Hematopoietic multipotent progenitor cell treated with erythropoietin and hydrocortisone succinate and interleukin-3 and kit ligand, for 15 days (in vitro differentiated cells): ENCODE measurements at regions not wholly inside any gene's neighbourhood (a gene's known extent, or its start where the extent isn't known, plus 50 kb on each side); places are given as distances from the start of the nearest gene placed in this dataset.
"Not testable (repeated sequence)": the region's sequence is repeated elsewhere in the genome, so short reads cannot be mapped to it uniquely, and the experiment has no call there.

Source experiments
- DNase-seq: peaks from one replicate; pipeline ENCODE4 v3.0.0-alpha.2; 2015; ENCODE audit warnings: low spot score

DNA sequence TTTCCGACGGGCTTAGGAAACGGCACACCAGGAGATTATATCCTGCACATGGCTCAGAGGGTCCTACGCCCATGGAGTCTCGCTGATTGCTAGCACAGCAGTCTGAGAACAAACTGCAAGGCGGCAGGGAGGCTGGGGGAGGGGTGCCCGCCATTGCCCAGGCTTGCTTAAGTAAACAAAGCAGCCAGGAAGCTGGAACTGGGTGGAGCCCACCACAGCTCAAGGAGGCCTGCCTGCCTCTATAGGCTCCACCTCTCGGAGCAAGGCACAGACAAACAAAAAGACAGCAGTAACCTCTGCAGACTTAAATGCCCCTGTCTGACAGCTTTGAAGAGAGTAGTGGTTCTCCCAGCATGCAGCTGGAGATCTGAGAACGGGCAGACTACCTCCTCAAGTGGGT, 722.6 kb downstream of the BRINP3 start:
- DNase-seq = not testable (repeated sequence)

DNA sequence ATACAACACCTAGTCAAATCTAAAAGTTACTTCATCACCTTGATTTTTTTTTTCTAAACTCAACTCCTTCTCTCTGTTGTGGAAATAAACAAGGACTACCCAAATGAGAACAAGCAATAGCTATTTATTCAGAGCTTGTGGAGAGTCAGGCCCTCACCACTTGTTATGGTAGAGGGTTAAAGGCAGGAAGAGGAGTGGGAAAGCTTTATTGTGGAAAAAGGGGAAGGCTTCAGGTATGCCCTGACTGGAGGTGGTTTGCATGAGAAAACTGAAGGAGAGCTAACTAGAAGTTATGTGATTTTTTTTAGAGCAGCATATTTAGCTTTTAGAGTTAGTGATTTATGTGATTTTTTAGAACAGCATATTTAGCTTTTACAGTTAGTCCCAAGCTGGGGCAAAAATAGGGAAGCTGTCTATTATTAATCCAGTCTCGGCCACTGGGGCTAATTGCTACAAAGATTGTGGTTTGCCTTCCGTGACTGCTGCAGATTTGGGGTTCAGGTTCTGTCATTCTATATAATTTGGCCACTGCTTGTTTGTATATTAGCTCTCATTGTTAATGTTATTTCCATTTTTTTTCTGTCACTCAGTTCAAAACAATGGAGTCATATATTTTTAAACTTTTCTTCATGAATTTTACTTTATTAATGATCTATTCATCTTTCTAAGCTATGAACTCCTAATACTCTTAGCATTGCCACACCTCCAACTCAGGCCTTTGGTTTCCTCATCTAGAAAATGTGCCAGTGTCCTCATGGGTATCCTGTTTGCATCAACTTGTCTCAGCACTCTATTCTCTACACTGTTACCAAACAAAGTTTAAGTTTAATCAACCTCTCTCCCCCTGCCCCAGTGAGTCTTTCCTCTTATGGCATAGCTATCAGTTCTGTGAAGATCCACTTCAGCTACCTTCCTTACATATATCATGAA, 713.0 kb downstream of the BRINP3 start:
- DNase-seq = no peak

DNA sequence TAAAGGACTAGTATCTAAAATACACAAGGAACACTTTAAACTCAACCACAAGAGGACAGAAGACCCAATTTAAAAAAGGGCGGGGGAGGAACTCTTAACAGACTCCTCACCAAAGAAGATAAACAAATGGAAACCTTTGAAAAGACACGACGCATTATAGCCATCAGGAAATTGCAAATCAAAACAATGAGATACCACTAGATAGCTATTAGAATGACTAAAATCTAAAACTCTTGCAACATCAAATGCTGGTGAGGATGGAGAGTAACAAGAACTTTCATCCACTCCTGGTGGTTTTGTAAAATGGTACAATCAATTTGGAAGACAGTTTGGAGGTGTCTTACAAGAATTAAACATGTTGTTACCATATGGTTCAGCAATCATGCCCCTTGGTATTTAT, 708.2 kb downstream of the BRINP3 start:
- no peak for DNase-seq

DNA sequence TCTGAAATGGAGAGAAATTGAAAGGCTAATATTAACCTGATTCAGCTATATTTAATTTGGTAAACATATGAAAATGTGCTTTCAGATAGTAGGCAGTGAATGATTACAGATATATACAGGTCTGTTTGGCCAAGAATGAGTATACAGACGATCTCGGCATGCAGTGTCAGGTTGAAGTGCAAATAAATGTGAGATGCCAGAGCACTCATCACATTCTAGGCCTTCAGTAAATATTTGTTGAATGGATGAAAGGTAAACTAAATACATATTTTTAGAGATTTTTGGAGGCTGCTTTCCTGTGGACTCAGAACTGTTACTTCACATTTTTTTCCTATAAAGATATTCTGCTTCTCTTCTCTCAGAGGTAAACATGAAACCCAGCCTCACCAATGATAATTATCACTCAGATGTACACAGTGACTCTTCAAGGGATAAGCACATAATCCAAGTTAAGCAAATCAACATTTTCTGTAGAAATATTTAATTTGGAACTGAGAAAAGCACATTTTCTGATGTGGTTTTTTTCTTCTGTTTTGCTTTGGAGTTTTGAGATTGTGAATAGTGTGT, 702.9 kb downstream of the BRINP3 start:
- no peak for DNase-seq

DNA sequence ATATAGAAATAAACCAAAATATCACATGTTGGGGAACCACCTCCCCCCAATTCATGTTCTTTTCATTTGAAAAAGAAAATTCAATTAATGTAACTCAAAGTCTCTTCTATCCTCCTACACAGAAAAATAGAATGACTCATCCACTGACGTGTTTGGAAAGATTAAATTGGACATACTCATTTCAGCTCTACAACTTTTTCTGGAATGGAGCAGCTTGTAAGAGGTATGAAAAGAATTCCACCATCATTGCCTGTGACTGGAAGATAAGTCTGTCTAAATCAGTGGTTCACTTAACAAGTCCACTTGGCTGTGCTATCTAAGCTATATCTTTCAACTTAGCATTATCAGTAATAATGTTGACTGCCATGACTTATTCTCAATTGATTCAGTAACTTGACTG, 702.3 kb downstream of the BRINP3 start:
- DNase-seq = no peak

DNA sequence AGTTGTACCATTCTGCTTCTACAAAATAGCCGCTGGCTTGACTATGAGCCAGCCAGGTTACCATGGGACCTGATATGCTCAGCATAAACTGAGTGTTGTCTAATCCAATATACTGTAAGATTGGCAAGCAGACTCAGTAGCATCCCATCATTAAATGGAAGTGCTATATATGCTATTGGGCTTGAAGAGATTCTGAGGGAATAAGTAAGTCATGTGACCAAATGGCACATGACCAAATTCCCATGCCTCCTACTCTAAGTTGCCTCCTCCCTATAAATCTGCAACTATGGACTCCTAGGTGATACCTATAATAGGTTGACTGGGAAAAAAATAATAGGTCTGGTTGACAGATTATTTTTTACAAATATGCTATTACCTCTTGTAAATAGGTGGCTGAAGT, 698.6 kb downstream of the BRINP3 start:
- DNase-seq = no peak

DNA sequence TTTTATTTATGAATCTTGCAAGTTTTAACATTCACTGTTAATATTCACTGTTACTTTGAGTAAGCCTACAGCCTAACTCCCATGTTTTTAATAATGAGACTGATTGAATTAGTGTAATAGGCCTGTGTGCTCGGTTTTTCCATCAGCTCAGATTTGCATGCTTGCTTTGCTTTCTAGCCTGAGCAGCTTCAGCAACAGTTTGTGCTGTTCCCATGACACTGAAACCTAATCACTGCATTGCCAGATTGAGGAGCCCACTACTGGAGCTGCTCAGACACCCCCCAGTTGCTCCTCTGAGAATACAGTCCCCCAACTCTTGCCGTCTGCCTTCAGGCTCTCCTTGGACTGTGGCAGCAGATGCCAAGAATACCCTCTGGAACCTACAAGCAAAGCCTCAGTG, 695.4 kb downstream of the BRINP3 start:
- DNase-seq = no peak

DNA sequence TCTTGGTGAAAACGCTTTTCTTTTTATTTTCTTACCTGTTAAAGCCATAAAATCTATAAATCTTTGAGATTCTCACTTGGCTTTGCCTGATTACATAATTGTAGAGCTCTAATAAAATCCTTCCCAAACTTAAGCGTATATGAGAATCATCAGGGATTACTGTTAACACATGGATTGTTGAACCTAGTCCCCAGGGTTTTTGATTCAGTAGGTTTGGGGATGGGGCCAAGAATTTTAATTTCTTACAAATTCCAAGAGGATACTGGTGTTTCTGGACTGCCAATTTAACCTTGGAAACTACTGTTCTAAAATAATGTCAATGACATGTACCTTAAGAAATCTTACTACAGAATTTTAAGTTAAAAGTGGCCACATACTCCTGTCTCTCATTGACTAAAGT, 694.2 kb downstream of the BRINP3 start:
- DNase-seq = no peak

DNA sequence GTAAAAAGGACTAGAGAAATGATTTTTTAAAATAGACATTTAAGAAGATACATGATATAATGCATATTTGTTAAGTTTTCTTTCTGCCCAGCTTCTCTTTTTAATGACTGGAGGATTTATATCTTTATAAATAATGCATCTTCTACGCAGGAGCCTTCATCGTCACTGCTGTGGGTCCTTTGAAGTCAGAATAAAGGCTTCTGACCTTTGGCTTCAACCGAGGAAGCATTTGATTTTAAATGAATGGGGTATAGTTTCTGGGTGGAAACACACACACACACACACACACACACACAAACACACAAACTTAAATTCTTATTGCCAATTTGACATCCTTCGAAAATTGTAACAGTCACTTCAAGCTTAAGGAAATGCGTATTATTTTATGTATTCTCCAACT, 690.9 kb downstream of the BRINP3 start:
- no peak for DNase-seq

DNA sequence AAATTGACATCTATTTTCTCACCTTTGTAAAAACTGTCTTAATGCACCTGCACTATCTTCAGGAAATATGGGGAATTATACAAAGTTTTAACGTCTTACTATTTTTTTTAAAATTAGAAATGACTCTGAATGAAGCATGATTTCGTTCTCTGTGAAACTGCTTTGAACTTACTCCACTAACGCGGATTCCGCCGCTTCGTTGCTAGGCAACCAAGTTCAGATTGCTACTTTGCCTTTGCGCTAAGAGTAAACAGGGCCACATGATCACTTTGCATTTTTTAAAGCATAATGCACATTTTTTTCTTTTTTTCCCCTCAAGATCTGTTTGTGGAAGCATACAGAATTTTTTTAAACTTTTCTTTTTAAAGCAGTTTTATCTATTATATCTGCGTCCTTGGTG, 690.5 kb downstream of the BRINP3 start:
- DNase-seq = no peak

DNA sequence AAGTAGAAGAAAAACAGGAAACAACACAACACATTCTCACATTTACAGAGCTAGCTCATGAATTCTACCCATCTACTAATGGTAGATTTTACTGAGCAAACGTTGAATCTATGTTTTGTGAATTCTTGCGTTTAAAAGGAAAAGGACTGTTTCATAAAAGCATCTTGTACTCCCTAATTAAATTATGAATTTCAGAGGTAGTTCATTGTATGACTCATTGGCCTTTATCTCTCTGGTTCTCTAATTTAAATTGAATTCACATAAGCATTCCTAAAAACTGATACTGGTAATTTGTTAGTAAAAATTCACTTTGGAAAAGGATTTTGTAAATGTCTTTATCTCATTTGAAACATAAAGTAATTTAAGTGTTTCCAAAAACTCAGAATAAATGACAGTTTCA, 687.3 kb downstream of the BRINP3 start:
- no peak for DNase-seq

DNA sequence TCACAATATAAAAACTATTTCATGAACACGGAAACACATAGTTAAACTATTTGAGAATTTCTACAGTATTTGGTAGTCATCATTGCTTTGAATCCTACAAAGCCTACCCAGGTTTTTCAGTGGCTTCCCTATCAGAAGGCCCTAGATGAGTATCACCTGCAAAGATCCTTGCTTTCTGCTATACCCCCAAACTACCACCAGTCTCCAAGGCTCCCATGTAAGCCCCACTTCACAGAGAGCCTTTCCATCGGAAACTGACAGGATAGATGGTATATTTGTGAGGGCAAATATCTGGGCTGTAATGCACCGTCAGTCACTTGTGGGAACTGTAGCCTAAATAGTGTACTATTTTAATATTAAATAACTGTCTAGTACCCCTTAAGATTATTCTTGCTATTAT, 674.3 kb downstream of the BRINP3 start:
- DNase-seq = no peak

DNA sequence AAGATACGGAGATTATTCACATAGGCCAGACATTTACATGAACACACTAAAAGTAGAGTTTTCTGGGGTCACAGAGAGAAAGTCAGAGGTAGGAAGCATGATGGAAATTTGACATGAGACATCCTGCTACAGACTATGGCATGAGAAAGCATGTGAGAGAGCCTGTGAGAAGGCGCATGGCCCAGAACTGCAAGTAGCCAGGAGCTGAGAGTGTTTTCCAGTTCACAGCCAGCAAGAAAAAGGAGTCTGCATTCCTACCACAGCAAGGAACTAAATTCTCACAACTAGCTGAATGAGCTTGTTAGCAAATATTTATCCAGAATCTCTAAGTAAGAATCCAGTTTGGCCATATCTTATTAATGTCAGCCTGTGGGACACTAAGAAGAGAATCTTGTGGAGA, 673.3 kb downstream of the BRINP3 start:
- no peak for DNase-seq

DNA sequence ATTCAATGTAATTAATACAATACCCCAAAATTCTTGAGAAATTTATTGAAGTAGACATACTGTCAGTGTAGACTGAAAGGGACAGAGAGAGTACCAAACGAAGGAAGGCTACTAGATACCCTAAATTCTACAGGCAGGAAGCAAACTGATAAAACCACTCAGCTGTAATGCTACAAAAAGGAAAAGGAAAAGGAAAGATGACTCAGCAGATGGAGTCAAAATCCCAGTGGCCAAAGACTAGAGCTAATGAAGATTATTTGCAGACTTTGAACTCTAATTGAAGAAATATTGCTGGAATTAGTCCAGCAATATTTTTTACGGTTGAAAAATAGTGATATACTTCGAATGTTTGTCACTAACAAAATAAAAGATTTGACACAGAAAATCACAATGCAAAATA, 671.9 kb downstream of the BRINP3 start:
- DNase-seq = no peak

DNA sequence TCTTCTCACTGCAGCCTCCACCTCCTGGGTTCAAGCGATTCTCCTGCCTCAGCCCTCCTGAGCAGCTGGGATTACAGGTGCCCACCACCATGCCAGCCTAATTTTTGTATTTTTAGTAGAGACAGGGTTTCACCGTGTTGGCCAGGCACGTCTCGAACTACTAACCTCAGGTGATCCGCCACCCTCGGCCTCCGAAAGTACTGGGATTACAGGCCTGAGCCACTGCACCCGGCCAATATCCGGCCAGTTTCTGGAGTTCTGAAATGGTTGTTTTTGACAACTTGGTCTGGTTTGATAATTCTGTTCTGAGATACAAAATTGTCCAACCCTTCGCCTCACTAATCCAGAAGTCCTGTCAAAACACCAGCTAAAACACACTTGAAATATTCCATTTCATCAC, 667.0 kb downstream of the BRINP3 start:
- DNase-seq = not testable (repeated sequence)

DNA sequence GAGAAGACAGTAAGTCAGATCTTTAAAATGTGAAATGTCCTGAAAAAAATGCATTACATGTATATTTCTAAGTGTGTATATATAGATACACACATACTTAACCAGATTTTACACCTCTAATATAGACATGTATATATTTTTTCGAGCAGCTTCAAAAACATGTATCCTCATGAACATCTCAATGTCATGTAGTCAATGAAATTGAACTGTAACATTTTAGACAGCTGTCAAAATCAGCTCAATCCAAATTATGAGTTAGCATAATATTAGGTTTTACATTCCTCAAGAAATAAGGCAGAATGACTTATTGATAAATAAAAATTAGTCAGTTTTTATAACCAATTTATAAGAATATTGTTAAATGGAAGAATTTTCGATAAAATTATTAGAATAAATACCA, 665.7 kb downstream of the BRINP3 start:
- no peak for DNase-seq

DNA sequence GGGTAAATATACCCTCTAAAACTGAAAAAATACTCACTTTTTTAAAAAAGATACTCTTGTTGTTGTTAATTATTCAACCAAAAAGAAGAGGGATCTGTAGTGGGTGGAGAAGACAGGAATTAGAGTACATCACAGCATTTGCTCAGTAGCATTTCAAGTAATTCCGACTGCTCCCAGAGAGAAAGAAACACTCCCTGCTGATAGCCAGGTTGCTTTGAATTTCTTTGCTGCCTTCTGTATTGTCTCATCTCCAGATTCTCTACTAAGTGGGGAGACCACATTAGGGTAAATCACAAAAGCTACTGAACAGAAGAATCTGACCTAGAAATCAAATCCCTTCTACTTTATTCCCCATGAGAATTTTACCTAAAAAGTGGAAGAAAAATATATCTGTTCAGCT, 661.1 kb downstream of the BRINP3 start:
- no peak for DNase-seq

DNA sequence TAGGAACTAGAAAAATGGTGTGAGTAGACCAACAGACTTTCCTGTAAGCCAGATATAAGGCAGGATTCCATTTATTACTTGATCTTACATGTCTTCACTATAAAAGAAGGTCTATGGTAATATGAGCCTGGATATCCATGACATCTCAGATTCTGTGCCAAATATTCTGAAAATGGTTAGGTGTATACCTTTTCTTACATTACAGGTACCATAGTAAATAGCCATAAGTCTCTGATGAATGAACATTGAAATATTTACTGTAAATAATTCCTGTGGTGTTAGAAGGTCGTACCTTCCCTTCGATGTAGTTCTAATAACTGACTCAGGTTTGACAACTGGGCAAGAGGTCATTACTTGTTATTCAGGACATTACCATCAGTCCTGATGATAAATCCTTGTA, 657.9 kb downstream of the BRINP3 start:
- DNase-seq = no peak

DNA sequence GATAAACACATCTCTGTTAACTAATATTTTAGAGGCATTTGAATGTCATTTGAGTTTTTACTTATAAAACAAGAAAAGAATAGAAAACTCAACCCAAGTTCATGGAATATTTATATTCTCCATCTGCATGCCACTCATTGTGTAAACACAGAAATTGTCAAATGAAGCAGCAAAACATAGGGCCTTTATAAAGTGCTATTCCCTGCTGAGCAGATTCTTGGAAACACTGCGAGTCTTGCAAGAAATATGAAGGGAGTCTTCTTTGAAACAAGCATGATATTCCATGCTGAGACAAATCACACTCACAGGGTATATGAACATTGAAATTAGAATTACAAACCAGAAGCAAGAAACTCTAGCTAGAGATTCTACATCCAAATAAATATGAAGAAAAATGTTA, 655.8 kb downstream of the BRINP3 start:
- no peak for DNase-seq

DNA sequence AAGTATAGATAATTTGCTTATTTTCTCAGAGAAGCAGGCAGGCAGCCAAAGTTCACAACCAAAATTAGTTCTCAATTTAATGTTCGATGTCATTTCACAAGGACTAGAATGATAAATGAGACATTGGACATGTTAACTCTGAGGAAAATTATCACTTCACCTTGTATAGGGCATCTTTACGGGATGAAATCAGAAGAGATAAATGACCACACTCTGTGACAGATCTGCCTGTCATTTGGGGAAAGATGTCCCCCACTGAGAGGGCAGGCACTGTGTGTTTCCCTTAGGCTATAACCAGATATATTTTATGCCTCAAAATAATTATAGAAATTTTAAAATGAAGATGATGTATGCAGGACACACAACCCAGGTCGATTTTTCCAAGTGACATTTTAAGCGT, 642.9 kb downstream of the BRINP3 start:
- no peak for DNase-seq

DNA sequence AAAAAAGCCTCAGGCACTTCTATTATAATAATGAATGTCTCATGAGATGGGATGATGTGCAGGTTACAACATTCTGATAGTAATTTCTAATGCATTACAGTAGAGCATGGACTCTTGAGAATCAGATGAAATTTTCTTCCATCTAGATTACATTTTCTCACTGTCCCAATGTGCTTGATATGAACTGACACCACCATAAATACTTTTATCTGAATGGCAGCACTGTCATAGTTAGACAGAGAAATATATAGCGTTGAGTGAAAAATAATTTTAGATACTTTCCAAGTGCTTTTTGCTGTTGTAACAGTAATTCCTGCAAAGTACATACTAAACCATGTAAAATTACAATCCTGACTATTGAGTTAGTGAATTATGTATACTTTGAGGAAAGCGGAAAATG, 630.1 kb downstream of the BRINP3 start:
- no peak for DNase-seq

DNA sequence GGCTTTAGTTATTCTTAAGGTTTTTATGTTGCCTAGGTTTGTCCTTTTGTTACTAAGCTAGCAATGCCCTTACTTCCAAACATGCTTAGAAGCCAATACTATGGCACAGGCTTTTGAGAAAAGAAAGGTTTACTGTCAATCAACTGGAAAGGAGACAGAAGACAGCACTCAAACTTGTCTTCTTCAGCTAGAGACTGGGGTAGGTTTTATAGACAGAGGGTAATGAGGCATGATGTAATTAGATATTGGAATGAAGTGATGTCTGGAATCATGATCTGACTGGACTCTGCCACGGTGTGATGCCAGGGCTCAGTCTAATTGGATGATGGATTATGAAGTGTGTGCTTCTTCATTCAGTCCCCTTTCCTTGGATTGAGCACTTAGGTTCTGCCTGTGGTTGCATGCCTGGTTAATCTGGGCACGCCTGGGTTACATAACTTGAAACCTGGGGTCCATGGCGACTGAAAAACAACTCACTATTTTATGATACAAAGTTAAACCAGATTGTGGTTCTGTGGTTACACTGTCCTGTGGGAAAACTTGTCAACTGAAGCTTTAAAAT, 625.8 kb downstream of the BRINP3 start:
- no peak for DNase-seq

DNA sequence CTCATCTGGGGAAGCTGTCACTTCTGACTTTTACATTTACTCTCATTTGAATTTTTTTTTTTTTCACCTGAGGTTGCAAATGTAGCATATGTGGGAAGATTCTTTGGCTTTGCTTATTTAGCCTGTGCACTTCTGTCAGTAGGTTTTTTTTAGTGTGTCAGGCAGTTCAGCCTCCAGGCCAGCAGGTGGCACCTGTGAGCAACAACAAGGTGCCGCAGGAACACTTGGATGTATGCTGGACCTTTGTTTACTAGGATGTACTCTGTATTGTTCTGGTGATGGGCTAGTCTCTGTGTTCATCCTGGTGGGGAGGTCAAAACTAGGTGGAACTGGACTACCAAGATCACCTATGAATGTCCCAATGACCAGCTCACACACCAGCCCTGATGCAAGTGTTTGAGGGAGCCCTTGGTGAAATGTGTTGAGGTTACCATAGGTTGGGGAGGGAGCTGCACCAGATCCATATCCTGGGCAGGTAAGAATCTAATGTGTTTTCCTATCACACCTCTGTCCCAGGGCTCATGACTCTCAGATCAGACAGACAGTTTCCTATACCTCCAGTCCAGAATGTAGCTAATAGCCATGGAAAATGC, 618.2 kb downstream of the BRINP3 start:
- peak; percentile 9 for DNase-seq
